Stimulated activated CD8-positive, alpha-beta memory T cell treated with anti-CD3 and anti-CD28 coated beads, Interleukin-7, amount 100 ng/mL, for 1 hour (primary cell): ENCODE measurements at regions not wholly inside any gene's neighbourhood (a gene's known extent, or its start where the extent isn't known, plus 50 kb on each side); places are given as distances from the start of the nearest gene placed in this dataset.
"Not testable (repeated sequence)": the region's sequence is repeated elsewhere in the genome, so short reads cannot be mapped to it uniquely, and the experiment has no call there.

Experiments used
- DNase-seq, 2 donors: peaks; one replicate each; pipeline ENCODE4 v3.0.0-alpha.2; 2020; ENCODE audit warnings: low read depth in 2 of 2

- no peak for DNase-seq
Measured at GRCh38 chr11:80284946-80285785, 844.3 kb upstream of the TENM4 start.

GRCh38 chr11:80282643-80283042 is 841.8 kb upstream of the TENM4 start:
- DNase-seq: no peak

- DNase-seq: no peak
Measured at GRCh38 chr11:80281194-80281593, 840.4 kb upstream of the TENM4 start.

- DNase-seq: no peak
Measured at GRCh38 chr11:80280737-80281136, 839.9 kb upstream of the TENM4 start.

- DNase-seq: no peak
Measured at GRCh38 chr11:80261776-80262175, 820.9 kb upstream of the TENM4 start.

- not testable (repeated sequence) for DNase-seq
Measured at GRCh38 chr11:80257319-80258015, 816.6 kb upstream of the TENM4 start.

- no peak for DNase-seq
Measured at GRCh38 chr11:80255021-80255420, 814.2 kb upstream of the TENM4 start.

- no peak for DNase-seq
Measured at GRCh38 chr11:80241766-80242165, 800.9 kb upstream of the TENM4 start.

GRCh38 chr11:80240245-80240644 is 799.4 kb upstream of the TENM4 start:
- no peak for DNase-seq

GRCh38 chr11:80239217-80239616 is 798.4 kb upstream of the TENM4 start:
- no peak for DNase-seq

GRCh38 chr11:80227915-80228314 is 787.1 kb upstream of the TENM4 start:
- no peak for DNase-seq

- no peak for DNase-seq
Measured at GRCh38 chr11:80214413-80214812, 773.6 kb upstream of the TENM4 start.

GRCh38 chr11:80211673-80212072 is 770.8 kb upstream of the TENM4 start:
- no peak for DNase-seq

- no peak for DNase-seq
Measured at GRCh38 chr11:80204021-80204420, 763.2 kb upstream of the TENM4 start.

- DNase-seq: no peak
Measured at GRCh38 chr11:80196932-80197554, 756.2 kb upstream of the TENM4 start.

GRCh38 chr11:80196041-80196440 is 755.2 kb upstream of the TENM4 start:
- no peak for DNase-seq

- no peak for DNase-seq
Measured at GRCh38 chr11:80194625-80195024, 753.8 kb upstream of the TENM4 start.

- DNase-seq: no peak
Measured at GRCh38 chr11:80194016-80194415, 753.2 kb upstream of the TENM4 start.

GRCh38 chr11:80188076-80188627 is 747.3 kb upstream of the TENM4 start:
- no peak for DNase-seq

GRCh38 chr11:80186692-80187091 is 745.9 kb upstream of the TENM4 start:
- DNase-seq: no peak

GRCh38 chr11:80182901-80183300 is 742.1 kb upstream of the TENM4 start:
- DNase-seq: no peak

GRCh38 chr11:80173371-80174136 is 732.7 kb upstream of the TENM4 start:
- DNase-seq: no peak
